ENCODE measurements at regions not wholly inside any gene's neighbourhood (a gene's known extent, or its start where the extent isn't known, plus 50 kb on each side); places are given as distances from the start of the nearest gene placed in this dataset.

- Histone ChIP-seq H3K9me2 (ENCODE audit: insufficient read depth) (no peaks in the 10 kb centered on the region; the same call in 1 of the 2 replicates), H3K4me2 (no peak overlapping the region), H2AFZ (no peak overlapping the region), H3K36me3 (ENCODE audit: low read depth) (no peaks in the 10 kb centered on the region), H3F3A (ENCODE audit: insufficient read depth, low read depth) (no peaks in the 10 kb centered on the region; the same call in 1 of the 2 replicates), H3K4me3 (no peak overlapping the region), H3K9me3 (ENCODE audit: insufficient read depth, low read depth) (no peaks in the 10 kb centered on the region; the same call in 1 of the 2 replicates), H3K4me1 (replicated peaks; ENCODE audit: insufficient read depth) (peaks cover 12% of the 10 kb centered on the region), H3K27ac (peak overlapping the region; percentile 66), H3K79me2 (ENCODE audit: low read depth) (no peaks in the 10 kb centered on the region), H3K27me3 (ENCODE audit: insufficient read depth, low read depth) (no peaks in the 10 kb centered on the region), H4K20me1 (ENCODE audit: insufficient read depth) (no peaks in the 10 kb centered on the region)
- BruUV-seq (replicated peaks): no TSS peak
- TF ChIP-seq CTCF (conservative IDR thresholded peaks at IDR 0.05) (no peak), EZH2 (IDR thresholded peaks at IDR 0.05; ENCODE audit: low read depth) (no peak)
- intact Hi-C loops (cut with micrococcal nuclease; ENCODE audit: unreplicated experiment): no loop called here
- ChIA-PET CTCF (interaction anchor here (0.6 to 1.2 kb wide), 3 partner anchors 27 to 540 kb away, joined by 4 to 6 read pairs (median 5); no protein-coding TSS in a partner anchor), POLR2A (ENCODE audit: unreplicated experiment) (no interaction called here)
- no peak for DNase-seq
These were observed 170.8 kb downstream of the MOBP start for GRCh38 chr3:39638301-39638700.

- ChIA-PET CTCF (no interaction called here), POLR2A (ENCODE audit: unreplicated experiment) (no interaction called here)
- no peaks in the 10 kb centered on the region; the same call in 1 of the 2 replicates for H3F3A ChIP-seq (ENCODE audit: insufficient read depth, low read depth)
- H3K27me3 ChIP-seq (ENCODE audit: insufficient read depth, low read depth): no peaks in the 10 kb centered on the region
- BruUV-seq (replicated peaks): TSS peak; percentile 84
- no peaks in the 10 kb centered on the region; the same call in 1 of the 2 replicates for H3K9me2 ChIP-seq (ENCODE audit: insufficient read depth)
- TF ChIP-seq EZH2 (IDR thresholded peaks at IDR 0.05; ENCODE audit: low read depth) (no peak), CTCF (conservative IDR thresholded peaks at IDR 0.05) (no peak)
- H4K20me1 ChIP-seq (ENCODE audit: insufficient read depth): no peaks in the 10 kb centered on the region
- H3K27ac ChIP-seq: peak overlapping the region; percentile 66
- no peaks in the 10 kb centered on the region for H3K36me3 ChIP-seq (ENCODE audit: low read depth)
- intact Hi-C loops (cut with micrococcal nuclease; ENCODE audit: unreplicated experiment): no loop called here
- H3K4me3 ChIP-seq: no peak overlapping the region
- peak; percentile 61 to 92 for DNase-seq
- no peaks in the 10 kb centered on the region; the same call in 1 of the 2 replicates for H3K9me3 ChIP-seq (ENCODE audit: insufficient read depth, low read depth)
- H3K4me2 ChIP-seq: peak overlapping the region; percentile 39
- no peak overlapping the region for H2AFZ ChIP-seq
- peaks cover 12% of the 10 kb centered on the region for H3K4me1 ChIP-seq (replicated peaks; ENCODE audit: insufficient read depth)
- H3K79me2 ChIP-seq (ENCODE audit: low read depth): no peaks in the 10 kb centered on the region
These were observed 169.8 kb upstream of the MYRIP start for GRCh38 chr3:39639344-39640236.

GRCh38 chr3:39641274-39641673 is 168.1 kb upstream of the MYRIP start:
- Histone ChIP-seq H3K27me3 (ENCODE audit: insufficient read depth, low read depth) (no peaks in the 10 kb centered on the region), H3F3A (ENCODE audit: insufficient read depth, low read depth) (no peaks in the 10 kb centered on the region; the same call in 1 of the 2 replicates), H3K9me2 (ENCODE audit: insufficient read depth) (no peaks in the 10 kb centered on the region; the same call in 1 of the 2 replicates), H3K27ac (no peak overlapping the region), H3K79me2 (ENCODE audit: low read depth) (no peaks in the 10 kb centered on the region), H3K4me3 (no peak overlapping the region), H4K20me1 (ENCODE audit: insufficient read depth) (no peaks in the 10 kb centered on the region), H3K4me1 (replicated peaks; ENCODE audit: insufficient read depth) (peaks cover 12% of the 10 kb centered on the region), H3K36me3 (ENCODE audit: low read depth) (no peaks in the 10 kb centered on the region), H3K4me2 (no peak overlapping the region), H3K9me3 (ENCODE audit: insufficient read depth, low read depth) (no peaks in the 10 kb centered on the region; the same call in 1 of the 2 replicates), H2AFZ (no peak overlapping the region)
- DNase-seq: no peak
- TF ChIP-seq CTCF (conservative IDR thresholded peaks at IDR 0.05) (no peak), EZH2 (IDR thresholded peaks at IDR 0.05; ENCODE audit: low read depth) (no peak)
- ChIA-PET CTCF (no interaction called here), POLR2A (ENCODE audit: unreplicated experiment) (no interaction called here)
- intact Hi-C loops (cut with micrococcal nuclease; ENCODE audit: unreplicated experiment): no loop called here
- no TSS peak for BruUV-seq (replicated peaks)
